HepG2 (cell line): ENCODE measurements at regions not wholly inside any gene's neighbourhood (a gene's known extent, or its start where the extent isn't known, plus 50 kb on each side); places are given as distances from the start of the nearest gene placed in this dataset.

Experiments
- ATAC-seq: fragments of 200-7000 bp; cut with Tn5 transposase; 3 replicates; pipeline ENCODE4 v1.9.1; 2020; ENCODE audit warnings: mild to moderate bottlenecking, moderate library complexity
- BruUV-seq: library from RNA; stranded (reverse); fragments of 400-500 nt; replicated peaks from 2 replicates; lab custom pipeline; 2021; lab: Mats Ljungman, UMichigan
- CTCF ChIA-PET: fragments of 300-600 bp; formaldehyde crosslinking; extraction: SDS; loops from one replicate; lab custom pipeline; 2021; ENCODE audit warnings: low total read pairs, inconsistent platforms, low intra/inter-chr PET ratio; lab: Yijun Ruan, JAX
- POLR2A ChIA-PET: fragments of 350-600 bp; sonication (Branson Sonifier 250); formaldehyde crosslinking; loops from one replicate; lab custom pipeline; 2020; ENCODE audit warnings: antibody characterized with exemption, inconsistent platforms; lab: Yijun Ruan, JAX
- DNase-seq: peaks from one replicate; pipeline ENCODE4 v3.0.0-alpha.2; 2015; ENCODE audit warnings: low spot score
- FAIRE-seq: peaks from 3 replicates; lab custom pipeline; 2011; peaks lifted over from hg19 to GRCh38; lab: Jason Lieb, UNC
- H2AFZ ChIP-seq: one replicate; pipeline ENCODE4 v1.6.1; 2011; ENCODE audit warnings: low read length, inconsistent platforms
- H3K27ac ChIP-seq: fragments of 300-600 bp; 3 replicates; pipeline ENCODE4 v1.8.0; 2011; ENCODE audit warnings: mixed run types, mild to moderate bottlenecking, mixed read lengths, low read length, inconsistent platforms; ENCODE audit not compliant: insufficient read depth; ENCODE audit errors: extremely low read length
- H3K27me3 ChIP-seq, 2 experiments: fragments of 200-600 bp in 1 of 2; 2 replicates in 1 of 2; 3 replicates in 1 of 2; pipeline versions ENCODE4 v1.6.0 to v1.8.0; 2011; ENCODE audit warnings: low read length in 2 of 2, mild to moderate bottlenecking in 2 of 2, moderate library complexity in 2 of 2, inconsistent platforms in 1 of 2; ENCODE audit not compliant: insufficient read depth in 2 of 2, control insufficient read depth in 1 of 2
- H3K36me3 ChIP-seq, 2 experiments: fragments of 200-600 bp in 1 of 2; replicated peaks in 1 of 2; 2 replicates in 1 of 2; 3 replicates in 1 of 2; pipeline versions ENCODE4 v1.5.1 to v1.8.0; 2011; ENCODE audit warnings: low read length in 2 of 2, inconsistent platforms in 1 of 2; ENCODE audit not compliant: insufficient read depth in 2 of 2, control insufficient read depth in 1 of 2
- H3K4me1 ChIP-seq: 2 replicates; pipeline ENCODE4 v1.5.1; 2012; ENCODE audit warnings: low read length, inconsistent platforms; ENCODE audit not compliant: insufficient read depth
- H3K4me2 ChIP-seq: 2 replicates; pipeline ENCODE4 v1.6.0; 2011; ENCODE audit warnings: low read depth, low read length, inconsistent platforms
- H3K4me3 ChIP-seq, 3 experiments: fragments of 200-600 bp in 1 of 3; sonication (generic), shearing (Covaris generic) in 1 of 3; replicated peaks in 1 of 3; 2 replicates each; pipeline ENCODE4 v1.5.1; 2011 to 2016; ENCODE audit warnings: low read length in 3 of 3, inconsistent platforms in 2 of 3, low read depth in 2 of 3, mild to moderate bottlenecking in 2 of 3, control low read depth in 1 of 3, mixed read lengths in 1 of 3; ENCODE audit not compliant: insufficient read depth in 1 of 3
- H3K79me2 ChIP-seq: one replicate; pipeline ENCODE4 v1.6.1; 2011; ENCODE audit warnings: low read length, inconsistent platforms; ENCODE audit not compliant: insufficient read depth
- H3K9ac ChIP-seq: 2 replicates; pipeline ENCODE4 v1.6.0; 2011; ENCODE audit warnings: mild to moderate bottlenecking, low read depth, low read length, inconsistent platforms; ENCODE audit not compliant: insufficient read depth
- H3K9me3 ChIP-seq: 2 replicates; pipeline ENCODE4 v1.5.1; 2012; ENCODE audit warnings: mild to moderate bottlenecking, low read length
- H4K20me1 ChIP-seq: 2 replicates; pipeline ENCODE4 v1.6.0; 2011; ENCODE audit warnings: inconsistent platforms, mild to moderate bottlenecking, low read length, moderate library complexity; ENCODE audit not compliant: insufficient read depth
- DMTF1 ChIP-seq: sonication (generic); formaldehyde crosslinking; IDR thresholded peaks from 2 replicates; pipeline ENCODE4 v1.4.0; 2020; ENCODE audit warnings: mild to moderate bottlenecking, missing genetic modification reagents
- ISL2 ChIP-seq: sonication (generic); formaldehyde crosslinking; IDR thresholded peaks from 2 replicates; pipeline ENCODE4 v1.5.0; 2020; ENCODE audit warnings: missing genetic modification reagents
- ZNF382 ChIP-seq: sonication (generic); formaldehyde crosslinking; IDR thresholded peaks from 2 replicates; pipeline ENCODE4 v1.5.0; 2020; ENCODE audit warnings: missing genetic modification reagents, mild to moderate bottlenecking, borderline replicate concordance
- ZNF572 ChIP-seq: sonication (generic); formaldehyde crosslinking; IDR thresholded peaks from 2 replicates; pipeline ENCODE4 v1.5.1; 2020; ENCODE audit warnings: mild to moderate bottlenecking, missing genetic modification reagents
- ZNF800 ChIP-seq: sonication (generic); formaldehyde crosslinking; IDR thresholded peaks from 2 replicates; pipeline ENCODE4 v1.4.0; 2020; ENCODE audit warnings: missing genetic modification reagents
- WGBS: methylation state at CpG from one replicate; pipeline ENCODE4 v1.1.6; 2017; ENCODE audit warnings: low lambda C conversion rate; 5-methylcytosine and 5-hydroxymethylcytosine counted together
- in situ Hi-C: cut with HindIII; loops from 2 replicates; pipeline ENCODE4 v1.10.0; 2017; ENCODE audit warnings: low pct_unique_long_range_greater_than_20kb; ENCODE audit not compliant: extremely low pct_ligation_motif_present
- intact Hi-C: fragments of 100-400 bp; cut with micrococcal nuclease; formaldehyde crosslinking; loops from one replicate; pipeline ENCODE4 v1.10.0; 2022; ENCODE audit not compliant: unreplicated experiment

GRCh38 chr1:208332774-208333126 is 88.6 kb upstream of the PLXNA2 start:
- Histone ChIP-seq H3K27me3 (no peaks in the 10 kb centered on the region), H3K4me3 (no peak overlapping the region), H3K27ac (no peak overlapping the region), H3K79me2 (no peaks in the 10 kb centered on the region), H4K20me1 (no peaks in the 10 kb centered on the region), H3K36me3 (no peaks in the 10 kb centered on the region), H3K9ac (no peak overlapping the region), H3K4me2 (no peak overlapping the region), H3K9me3 (no peaks in the 10 kb centered on the region), H3K4me1 (no peaks in the 10 kb centered on the region), H2AFZ (no peak overlapping the region)
- 0% methylated on average over 1 of the region's 1 CpG for WGBS
- ChIA-PET POLR2A (no interaction called here), CTCF (no interaction called here)
- ATAC-seq: no peak
- in situ Hi-C loops: no loop called here
- DNase-seq: no peak
- intact Hi-C loops: no loop called here
- no peak for FAIRE-seq
- no TSS peak for BruUV-seq
- no peak for TF ChIP-seq ZNF800 (CRISPR knock-in tag)
- no peak for TF ChIP-seq ZNF572 (CRISPR knock-in tag)

GRCh38 chr1:208333676-208334075 is 89.5 kb upstream of the PLXNA2 start:
- H3K27me3 ChIP-seq: no peaks in the 10 kb centered on the region
- TF ChIP-seq ZNF382 (CRISPR knock-in tag): no peak
- no peak for TF ChIP-seq ISL2 (CRISPR knock-in tag)
- no peak for TF ChIP-seq DMTF1 (CRISPR knock-in tag)
- no peak for TF ChIP-seq ZNF800 (CRISPR knock-in tag)
- no peak overlapping the region for H3K9ac ChIP-seq
- no peak for FAIRE-seq
- no peak overlapping the region for H2AFZ ChIP-seq
- WGBS: 23% methylated on average over 2 of the region's 2 CpGs
- H3K4me2 ChIP-seq: no peak overlapping the region
- no peak overlapping the region for H3K4me3 ChIP-seq
- no peaks in the 10 kb centered on the region for H3K79me2 ChIP-seq
- in situ Hi-C loops (no loop called here), intact Hi-C loops (no loop called here)
- H3K36me3 ChIP-seq: no peaks in the 10 kb centered on the region
- no peak for ATAC-seq
- CTCF ChIA-PET: no interaction called here
- no peaks in the 10 kb centered on the region for H3K9me3 ChIP-seq
- no TSS peak for BruUV-seq
- DNase-seq: no peak
- H3K4me1 ChIP-seq: no peaks in the 10 kb centered on the region
- POLR2A ChIA-PET: no interaction called here
- H4K20me1 ChIP-seq: no peaks in the 10 kb centered on the region
- H3K27ac ChIP-seq: no peak overlapping the region
